GM21786 (cell line): ENCODE measurements at regions not wholly inside any gene's neighbourhood (a gene's known extent, or its start where the extent isn't known, plus 50 kb on each side); places are given as distances from the start of the nearest gene placed in this dataset.

Experiments
- ATAC-seq: cut with Tn5 transposase; IDR thresholded peaks from one replicate; pipeline ENCODE4 v1.9.1; 2021; ENCODE audit not compliant: unreplicated experiment

DNA sequence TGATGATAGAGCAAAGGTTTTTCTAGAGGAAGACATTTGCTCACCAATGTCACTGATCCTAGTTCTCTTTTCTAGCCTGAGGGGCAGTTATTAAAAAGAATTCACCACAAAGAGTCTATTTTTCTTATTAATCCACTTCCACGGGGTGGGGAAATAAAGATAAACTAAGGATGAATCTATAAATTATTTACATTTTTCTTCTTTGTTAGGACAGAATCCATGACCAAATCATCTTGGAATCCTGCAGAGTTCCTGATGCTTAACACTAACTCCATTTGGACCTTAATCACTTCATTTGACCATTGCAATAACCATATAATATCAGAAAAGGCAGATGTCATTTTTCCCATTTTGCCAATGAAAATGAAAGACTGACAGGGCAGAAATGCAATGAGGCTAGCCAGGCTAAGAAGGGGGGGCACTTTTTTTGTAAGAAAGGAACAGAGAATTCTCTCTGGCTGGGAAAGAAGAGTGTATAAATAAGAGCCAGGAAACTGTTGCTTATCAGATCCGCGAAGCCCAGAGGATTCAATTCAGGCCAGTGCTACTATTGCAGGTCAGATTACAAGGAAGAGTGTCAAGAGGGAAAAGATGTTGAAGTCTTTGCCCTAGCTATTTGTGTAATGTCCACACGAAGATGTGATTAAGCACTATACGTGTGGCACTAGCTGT, 433.2 kb downstream of the TNS3 start:
- ATAC-seq, result no peak

DNA sequence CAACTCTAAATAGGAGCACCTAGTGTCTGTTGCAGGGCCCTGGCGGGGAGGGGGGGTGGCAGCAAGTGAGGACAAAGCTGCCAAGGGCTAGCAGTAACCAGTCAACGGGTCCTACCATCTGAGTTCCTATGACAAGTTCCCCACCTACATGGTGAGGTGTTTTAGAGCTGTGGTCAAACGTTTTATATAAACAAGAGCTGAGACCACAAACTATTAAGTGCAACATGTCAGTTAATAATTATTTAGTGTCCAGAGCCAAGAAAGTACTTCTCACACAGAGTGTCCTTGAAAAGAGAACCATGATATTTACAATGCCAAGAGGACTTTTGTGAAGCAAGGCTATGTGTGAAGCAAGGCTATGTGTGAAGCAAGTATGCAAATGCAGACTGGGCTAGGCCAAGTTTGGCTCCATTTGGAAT, 434.7 kb downstream of the TNS3 start:
- ATAC-seq, result no peak

GRCh38 chr7:47145982-47146381, 435.9 kb downstream of the TNS3 start:
- no peak for ATAC-seq

- no peak for ATAC-seq
Observed at GRCh38 chr7:47145186-47145725, 436.7 kb downstream of the TNS3 start.

DNA sequence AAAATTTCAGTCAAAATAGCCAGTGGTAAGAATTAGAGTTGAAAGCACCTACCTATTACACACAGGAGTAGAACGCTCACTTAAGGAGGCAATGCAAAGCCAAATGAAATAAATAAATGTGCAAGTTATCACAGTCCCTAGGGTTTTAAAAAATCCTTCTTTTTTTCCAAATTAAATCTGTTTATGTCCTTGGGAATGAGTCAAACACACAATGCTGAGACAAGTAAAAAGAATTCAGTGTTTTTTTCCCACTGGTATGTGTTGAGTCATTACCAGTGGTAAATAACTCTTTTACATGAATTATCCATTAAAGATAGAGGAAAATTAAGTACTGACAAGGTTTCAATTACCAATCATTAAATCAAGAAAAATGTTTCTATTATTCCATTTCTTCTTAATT, 438.6 kb downstream of the TNS3 start:
- no peak for ATAC-seq

DNA sequence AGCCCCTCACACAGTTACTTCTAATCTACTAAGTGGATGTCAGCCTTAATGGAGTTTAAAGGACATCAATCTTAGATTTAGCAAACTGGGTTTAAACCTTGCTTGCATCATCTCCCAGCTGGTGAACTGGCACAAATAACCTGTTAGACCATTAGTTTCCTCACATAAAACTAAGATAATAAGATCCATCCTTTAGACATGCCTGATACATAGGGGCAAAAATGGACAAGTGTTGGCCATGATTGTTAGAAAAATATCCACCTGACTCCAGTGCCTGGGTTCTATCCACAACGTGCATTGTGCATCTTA, 439.1 kb downstream of the TNS3 start:
- no peak for ATAC-seq

DNA sequence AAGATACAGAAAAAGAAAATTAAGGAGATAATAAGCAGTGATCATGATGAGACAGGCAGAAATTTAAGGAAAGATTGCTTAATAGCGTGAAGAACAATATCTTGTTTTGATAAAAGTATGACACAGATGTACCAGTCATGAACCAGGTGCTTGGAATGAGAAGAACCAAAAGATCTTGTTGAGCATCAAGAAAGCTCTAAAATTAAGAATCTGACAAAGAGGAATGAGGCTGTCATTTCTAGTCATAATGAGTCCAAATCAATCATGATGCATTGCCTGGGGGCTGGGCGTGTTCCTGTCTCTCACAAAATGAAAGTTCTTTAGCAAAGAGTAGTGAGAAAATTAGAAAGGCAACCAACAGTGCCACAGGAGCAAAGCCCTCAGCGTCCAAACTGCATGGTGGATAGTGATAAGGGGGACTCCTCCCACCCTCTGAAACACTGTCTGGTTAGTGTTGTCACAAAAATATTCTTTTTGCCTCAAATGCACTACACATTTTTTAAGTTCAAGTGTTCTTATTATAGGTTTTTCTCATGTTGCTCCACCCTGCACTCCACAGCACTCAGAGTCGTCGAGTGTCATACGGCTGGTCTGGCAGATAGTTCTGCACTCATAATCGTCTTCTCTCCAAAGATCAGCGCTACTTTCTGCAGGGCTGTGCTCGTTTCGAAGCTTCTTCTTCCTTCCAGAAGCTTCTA, 439.6 kb downstream of the TNS3 start:
- no peak for ATAC-seq

GRCh38 chr7:47132471-47132870, 449.4 kb downstream of the TNS3 start:
- ATAC-seq, result no peak

DNA sequence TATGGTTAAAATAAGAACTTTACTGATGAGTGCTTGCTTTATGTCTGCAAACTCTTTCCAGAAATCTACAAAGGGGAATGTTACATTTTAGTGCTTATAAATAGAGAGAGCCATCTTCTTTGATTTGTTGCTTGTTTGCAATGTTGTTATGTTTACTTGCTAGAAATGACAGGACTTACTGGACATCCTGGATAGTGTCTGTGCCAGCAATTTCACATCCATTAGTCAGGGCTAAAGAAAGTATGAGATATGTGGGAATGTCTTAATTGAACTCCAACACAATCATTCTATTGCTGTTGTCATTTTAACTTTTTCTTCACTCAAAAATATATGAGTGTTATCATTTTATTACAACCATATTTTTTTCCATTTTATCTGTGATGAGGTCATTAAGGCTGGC, 453.2 kb downstream of the TNS3 start:
- no peak for ATAC-seq

DNA sequence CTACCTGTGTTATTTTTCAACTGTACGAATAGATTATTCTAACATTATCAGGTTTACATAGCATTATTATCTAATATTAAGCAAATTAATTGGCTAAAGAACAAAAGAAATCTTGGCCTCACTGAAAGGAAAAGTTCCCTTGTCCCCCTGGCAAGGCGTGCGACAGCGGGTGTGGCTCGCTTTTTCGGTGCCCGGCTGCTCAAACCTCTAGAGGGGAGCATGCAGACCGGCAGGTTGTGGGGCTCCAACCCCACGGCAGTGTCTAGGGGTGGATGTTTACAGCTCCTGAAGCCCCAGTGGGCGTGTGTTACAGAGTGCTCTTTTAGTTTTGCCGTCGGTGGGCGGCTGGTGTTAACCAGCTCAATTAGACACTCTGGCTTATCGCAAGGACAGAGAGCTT, 456.4 kb downstream of the TNS3 start:
- ATAC-seq, result no peak

DNA sequence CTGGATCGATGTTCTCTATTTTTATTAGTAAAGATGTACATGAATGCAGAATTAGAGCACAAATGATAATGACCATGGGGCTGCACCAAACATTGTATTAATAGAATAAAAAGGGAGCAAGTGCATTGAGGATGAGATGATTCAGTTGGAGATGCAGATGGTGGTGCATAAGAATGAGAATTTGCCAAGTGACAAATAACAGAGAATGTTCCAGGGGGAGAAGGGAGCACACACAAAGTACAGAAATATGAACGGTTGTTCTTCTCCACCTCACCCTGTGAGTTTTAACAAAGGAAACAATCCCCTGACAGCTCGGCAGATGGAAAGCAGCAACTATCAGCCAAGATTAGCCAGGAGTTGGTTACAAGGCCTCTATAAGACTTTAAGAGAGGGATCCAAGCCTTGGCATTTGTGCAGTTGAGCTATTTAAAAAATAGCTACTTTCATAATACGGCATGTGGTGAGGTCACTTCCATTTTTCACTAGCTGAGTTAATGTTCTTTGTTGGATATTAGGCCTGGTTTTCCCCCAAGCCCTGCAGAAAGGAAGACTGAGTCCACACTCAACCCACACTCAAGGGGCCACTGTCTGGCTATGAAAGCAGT, 462.5 kb downstream of the TNS3 start:
- ATAC-seq, result no peak

- no peak for ATAC-seq
Observed at GRCh38 chr7:47104206-47104549, 477.7 kb downstream of the TNS3 start.

- no peak for ATAC-seq
Observed at GRCh38 chr7:47103498-47104205, 478.3 kb downstream of the TNS3 start.

- no peak for ATAC-seq
Observed at GRCh38 chr7:47102331-47102841, 479.5 kb downstream of the TNS3 start.

DNA sequence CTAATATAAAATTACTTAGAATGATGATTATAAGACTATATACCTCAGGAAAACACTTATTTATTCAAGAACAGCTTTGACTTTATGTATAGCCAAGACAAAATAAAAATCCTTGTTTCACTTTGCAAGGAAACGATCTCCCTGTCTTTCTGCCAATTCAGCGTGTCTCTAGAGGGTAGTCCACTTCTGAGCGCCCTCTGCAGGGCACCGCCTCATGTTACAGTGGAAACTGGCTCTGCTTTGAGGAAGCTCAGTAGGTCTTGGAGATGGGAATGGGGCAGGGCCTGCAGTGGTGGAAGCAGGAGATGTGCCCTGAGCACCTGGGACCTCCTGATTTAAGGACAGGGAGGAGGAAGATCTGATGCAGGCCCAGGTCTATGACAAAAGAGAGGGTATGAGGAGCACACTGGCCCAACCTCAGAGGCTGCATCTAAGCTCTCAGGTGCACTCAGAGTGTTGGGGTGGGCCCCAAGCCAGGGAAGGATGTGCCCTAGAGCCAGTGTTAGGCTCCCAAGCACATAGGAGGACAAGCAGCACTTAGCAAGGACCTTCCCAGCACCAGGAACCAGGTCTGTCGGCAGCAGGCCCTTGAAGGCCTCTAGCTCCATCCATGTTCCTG, 481.0 kb downstream of the TNS3 start:
- no peak for ATAC-seq

DNA sequence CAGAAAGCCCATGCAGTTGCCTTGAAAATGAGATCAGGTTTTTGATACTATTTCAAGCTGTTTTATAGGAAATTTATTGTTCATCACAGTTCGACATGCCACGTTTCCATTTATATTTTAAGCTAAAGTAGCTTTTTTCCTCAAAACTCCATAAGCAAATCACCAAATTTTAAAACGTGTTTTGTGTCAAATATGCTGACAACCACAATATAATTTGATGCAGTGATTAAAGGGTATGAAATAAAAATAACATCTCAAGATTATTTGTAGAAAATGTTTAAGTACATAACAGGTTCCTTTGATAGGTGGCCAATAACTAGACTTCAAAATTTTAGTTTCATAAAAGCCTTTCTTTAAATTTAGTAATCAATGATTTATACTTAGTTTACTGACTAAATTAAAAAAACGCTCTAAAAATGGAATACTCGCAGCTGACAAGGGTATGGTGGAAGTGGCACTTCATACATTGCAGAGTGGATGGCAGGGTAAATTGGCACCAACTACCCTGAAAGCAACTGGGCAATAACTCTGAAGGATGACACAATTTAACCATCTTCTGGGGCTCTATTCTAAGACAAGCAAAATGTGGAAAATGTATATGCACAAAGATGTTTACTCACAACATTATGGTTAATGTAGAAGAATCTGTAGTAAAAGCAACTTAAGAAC, 481.6 kb downstream of the TNS3 start:
- no peak for ATAC-seq

DNA sequence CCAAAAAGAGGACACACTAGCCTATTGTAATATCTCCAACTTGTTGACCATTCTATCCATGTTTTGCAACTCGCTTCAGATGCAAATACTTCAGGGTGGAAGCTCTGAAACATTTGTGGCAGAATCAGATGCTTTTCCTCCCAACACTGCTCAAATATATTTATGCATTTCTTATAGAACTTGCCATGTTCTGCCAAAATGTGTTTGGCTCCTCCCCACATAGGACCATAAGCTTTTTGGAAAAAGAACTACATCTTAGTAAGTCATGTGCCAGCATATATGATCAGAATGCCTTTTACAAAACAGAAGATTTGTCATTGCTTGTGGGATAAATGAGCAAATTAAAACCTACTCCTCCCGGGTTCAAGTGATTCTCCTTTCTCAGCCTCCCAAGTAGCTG, 484.5 kb downstream of the TNS3 start:
- no peak for ATAC-seq

GRCh38 chr7:47095946-47096345, 486.0 kb downstream of the TNS3 start:
- no peak for ATAC-seq

DNA sequence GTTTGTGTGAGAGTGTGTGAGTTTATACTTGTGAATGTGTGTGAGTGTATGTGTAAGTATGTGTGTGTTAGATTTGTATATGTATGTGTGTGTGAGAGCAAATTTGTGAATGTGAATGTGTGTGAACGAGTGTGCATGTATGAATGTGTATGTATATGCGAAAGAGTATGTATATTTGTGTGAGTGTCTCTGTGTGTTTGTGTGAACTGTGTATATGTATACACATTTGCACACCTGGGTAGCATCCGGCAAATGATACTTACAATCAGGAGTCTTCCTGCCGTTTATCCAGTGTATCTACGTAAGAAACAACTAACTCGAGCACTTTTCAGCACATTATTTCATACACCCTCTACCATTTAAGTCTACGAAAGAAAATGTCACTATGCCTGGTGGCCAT, 487.4 kb downstream of the TNS3 start:
- no peak for ATAC-seq

DNA sequence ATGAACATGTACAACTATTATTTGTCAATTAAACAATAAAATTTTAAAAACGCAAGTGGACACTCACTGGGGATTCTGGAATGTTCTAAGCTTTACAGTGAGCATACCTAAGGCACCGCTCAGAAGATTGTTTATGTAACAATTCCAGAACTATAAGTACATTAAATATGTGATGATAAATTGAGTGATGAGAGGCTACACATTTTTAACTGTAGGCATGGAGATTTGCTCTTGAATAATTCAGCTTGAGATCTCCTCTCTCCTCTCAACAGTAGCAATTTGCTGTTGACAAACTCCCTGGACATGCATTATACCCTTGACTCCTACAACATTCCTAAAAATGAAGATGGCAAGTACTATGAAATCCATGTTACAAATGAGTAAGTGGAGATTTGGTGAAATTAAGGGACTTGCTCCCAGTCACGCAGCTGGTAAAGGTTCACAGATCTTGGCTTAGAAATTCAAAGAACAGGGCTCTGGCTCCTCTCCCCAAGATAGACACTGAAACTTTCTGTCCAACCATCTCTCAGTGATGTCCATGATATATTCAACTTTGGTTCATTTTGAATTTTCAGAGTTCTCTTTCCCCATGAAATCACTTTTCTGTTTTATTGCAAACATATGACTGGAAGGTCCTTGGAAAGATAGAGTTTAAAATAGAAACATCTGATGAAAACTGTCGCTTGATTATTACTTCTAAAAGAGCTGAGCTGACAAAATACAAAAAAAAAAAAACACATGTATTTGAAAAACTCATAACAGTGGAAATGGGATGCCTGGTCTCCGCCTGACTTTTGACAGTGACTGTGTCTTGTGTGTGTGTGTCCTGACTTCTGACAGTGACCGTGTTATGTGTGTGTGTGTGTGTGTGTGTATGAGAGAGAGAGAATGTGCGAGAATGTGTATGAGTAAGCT, 488.3 kb downstream of the TNS3 start:
- ATAC-seq, result no peak
